Ishikawa (cell line): ENCODE measurements at regions not wholly inside any gene's neighbourhood (a gene's known extent, or its start where the extent isn't known, plus 50 kb on each side); places are given as distances from the start of the nearest gene placed in this dataset.

ENCODE experiments used
- CREB1 ChIP-seq: IDR thresholded peaks from 2 replicates; pipeline ENCODE4 v1.6.1; 2012; ENCODE audit warnings: low read depth
- RAD21 ChIP-seq: IDR thresholded peaks from 2 replicates; pipeline ENCODE4 v1.6.1; 2012; ENCODE audit warnings: low read depth
- TAF1 ChIP-seq: IDR thresholded peaks from 2 replicates; pipeline ENCODE4 v1.6.1; 2012; ENCODE audit warnings: low read depth, mild to moderate bottlenecking
- YY1 ChIP-seq: IDR thresholded peaks from 2 replicates; pipeline ENCODE4 v1.6.1; 2012; ENCODE audit warnings: low read depth
- TF ChIP-seq, protein P1 (sequence below): IDR thresholded peaks from 2 replicates; pipeline ENCODE4 v1.6.1; 2012
- TF ChIP-seq, protein P2 (sequence below): IDR thresholded peaks from 2 replicates; pipeline ENCODE4 v1.6.1; 2012; ENCODE audit warnings: low read depth, mild to moderate bottlenecking

DNA sequence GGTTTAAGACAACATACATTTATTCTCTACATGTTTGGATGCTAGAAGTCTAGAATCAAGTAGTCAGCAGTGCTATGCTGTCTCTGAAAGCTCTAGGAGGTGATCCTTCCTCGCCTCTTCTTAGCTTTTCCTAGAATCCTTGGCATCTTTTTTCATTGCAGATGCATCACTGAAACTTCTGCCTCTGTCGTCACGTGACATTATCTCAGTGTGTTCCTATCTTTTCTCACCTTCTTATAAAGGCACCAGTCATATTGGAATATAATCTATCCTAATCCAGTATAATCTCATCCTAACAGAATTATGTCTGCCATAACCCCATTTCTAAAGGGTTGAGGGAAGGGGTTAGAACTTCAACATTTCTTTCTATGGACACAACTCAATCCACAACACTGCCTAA is 851.2 kb upstream of the CRIM1 start:
- TF ChIP-seq YY1 = no peak
- TF ChIP-seq RAD21 = no peak
- no peak for TF ChIP-seq TAF1
- TF ChIP-seq, protein P1, sequence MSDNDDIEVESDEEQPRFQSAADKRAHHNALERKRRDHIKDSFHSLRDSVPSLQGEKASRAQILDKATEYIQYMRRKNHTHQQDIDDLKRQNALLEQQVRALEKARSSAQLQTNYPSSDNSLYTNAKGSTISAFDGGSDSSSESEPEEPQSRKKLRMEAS = no peak
- TF ChIP-seq CREB1 = no peak
- TF ChIP-seq, protein P2, sequence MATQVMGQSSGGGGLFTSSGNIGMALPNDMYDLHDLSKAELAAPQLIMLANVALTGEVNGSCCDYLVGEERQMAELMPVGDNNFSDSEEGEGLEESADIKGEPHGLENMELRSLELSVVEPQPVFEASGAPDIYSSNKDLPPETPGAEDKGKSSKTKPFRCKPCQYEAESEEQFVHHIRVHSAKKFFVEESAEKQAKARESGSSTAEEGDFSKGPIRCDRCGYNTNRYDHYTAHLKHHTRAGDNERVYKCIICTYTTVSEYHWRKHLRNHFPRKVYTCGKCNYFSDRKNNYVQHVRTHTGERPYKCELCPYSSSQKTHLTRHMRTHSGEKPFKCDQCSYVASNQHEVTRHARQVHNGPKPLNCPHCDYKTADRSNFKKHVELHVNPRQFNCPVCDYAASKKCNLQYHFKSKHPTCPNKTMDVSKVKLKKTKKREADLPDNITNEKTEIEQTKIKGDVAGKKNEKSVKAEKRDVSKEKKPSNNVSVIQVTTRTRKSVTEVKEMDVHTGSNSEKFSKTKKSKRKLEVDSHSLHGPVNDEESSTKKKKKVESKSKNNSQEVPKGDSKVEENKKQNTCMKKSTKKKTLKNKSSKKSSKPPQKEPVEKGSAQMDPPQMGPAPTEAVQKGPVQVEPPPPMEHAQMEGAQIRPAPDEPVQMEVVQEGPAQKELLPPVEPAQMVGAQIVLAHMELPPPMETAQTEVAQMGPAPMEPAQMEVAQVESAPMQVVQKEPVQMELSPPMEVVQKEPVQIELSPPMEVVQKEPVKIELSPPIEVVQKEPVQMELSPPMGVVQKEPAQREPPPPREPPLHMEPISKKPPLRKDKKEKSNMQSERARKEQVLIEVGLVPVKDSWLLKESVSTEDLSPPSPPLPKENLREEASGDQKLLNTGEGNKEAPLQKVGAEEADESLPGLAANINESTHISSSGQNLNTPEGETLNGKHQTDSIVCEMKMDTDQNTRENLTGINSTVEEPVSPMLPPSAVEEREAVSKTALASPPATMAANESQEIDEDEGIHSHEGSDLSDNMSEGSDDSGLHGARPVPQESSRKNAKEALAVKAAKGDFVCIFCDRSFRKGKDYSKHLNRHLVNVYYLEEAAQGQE = no peak
